DMS53 treated with DMSO at 0.1 percent for 48 hours (cell line): ENCODE measurements at regions not wholly inside any gene's neighbourhood (a gene's known extent, or its start where the extent isn't known, plus 50 kb on each side); places are given as distances from the start of the nearest gene placed in this dataset.

Experiments
- DNase-seq: peaks from one replicate; lab custom pipeline; 2025; ENCODE audit not compliant: unreplicated experiment; lab: John Stamatoyannopoulos, UW

DNA sequence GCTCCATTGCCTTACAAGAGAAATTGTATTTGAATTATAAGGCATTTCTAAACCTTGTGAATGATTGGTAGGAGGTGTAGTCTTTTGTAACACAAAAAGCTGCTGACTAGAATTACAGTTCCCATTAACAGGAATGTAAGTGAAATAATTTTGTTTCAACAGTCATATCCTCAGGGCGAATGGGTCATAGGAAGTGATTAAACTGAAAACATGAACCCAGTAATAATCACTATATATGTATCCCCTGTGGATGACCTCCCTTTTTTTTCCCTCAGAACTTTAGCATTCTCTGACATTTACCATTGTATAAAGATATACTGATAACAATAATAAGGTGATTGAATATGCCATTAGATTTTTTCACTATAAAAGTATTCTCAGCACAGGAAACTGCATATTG, 312.3 kb downstream of the ATP23 start:
- DNase-seq: no peak

DNA sequence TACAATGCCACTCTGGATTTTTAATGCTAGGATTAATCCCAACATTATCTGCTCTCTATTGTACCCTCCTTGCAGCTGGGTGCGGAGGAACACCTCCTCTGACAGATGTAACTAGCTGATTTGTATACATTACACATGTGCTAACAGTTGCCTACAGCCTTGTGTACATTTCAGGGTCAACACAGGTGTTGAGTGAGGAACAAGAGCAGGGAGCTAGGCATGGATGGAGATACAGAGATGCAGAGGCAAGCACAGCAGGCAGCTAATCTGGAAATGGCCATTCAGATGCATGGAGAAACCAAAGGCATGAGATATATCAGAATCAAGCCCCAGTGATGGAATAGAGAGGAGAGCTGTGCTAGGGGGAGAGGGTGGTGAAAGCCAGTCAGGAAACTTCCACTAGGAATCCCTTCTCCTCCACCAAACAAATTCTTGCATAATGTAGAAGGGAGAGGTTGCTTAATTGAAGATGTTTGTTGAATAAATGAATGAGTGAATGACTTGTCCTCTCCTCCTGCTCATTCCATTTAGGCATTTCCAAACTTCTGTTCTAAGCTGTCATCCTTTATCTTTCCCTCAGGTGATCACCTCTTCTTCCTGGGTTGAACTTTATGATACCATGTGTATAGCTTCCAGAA, 313.2 kb downstream of the ATP23 start:
- DNase-seq: peak; percentile 48

DNA sequence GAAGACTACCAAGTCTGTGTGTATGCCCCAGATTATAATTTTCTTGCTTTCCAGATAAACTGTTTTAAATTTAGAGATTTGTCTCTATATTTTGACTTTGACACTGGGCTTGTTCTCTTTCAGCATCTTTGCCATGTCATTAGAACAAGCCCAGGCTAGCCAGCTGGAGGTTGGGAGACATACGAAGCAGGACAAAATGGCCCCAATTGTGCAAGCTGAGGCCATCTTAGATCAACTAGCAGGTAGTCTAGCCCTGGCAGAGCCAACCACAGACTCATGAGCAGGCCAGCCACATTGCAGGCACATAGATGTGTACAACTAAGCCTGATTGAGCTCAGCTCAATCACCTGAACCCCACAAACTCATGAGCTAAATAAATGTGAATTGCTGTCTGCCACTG, 321.4 kb downstream of the ATP23 start:
- DNase-seq: no peak

DNA sequence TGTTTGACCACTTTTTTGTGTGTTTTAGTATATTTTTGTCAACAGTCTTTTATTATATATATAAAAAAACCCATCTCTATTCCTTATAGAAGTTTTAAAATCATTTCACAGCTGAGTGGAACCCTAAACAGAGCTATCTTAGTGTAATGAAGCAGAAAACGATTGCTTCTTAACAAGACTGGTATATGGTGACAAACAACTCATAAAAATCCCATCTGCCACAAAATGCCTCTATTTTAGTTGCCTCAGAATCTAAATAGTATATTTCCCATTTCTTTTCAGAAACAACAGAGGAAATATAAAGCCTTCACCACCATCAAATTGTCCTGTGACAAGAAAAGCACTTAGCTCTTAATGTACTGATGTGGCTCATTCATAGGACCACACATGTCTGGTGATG, 322.4 kb downstream of the ATP23 start:
- DNase-seq: no peak

- no peak for DNase-seq
Measured at GRCh38 chr12:58268069-58268468, 326.7 kb downstream of the ATP23 start.

DNA sequence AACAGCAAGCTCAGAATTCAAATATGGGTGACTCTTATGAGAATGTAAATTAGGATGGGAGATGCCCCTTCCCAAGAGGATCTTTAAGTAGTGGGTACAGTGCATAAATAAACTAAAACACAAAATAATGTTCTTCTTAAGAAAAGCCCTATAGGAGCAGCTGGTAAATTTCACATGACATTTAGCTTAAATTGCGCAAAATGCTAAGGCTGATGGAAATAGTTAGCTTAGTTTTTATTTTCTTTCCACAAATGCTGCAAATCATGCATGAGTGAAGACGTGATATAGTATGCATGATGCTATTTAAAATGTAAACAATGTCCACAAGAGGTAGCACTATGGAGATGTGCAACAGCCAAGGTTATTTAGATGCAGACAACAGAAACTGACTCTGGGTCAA, 328.1 kb downstream of the ATP23 start:
- no peak for DNase-seq

- DNase-seq: no peak
Measured at GRCh38 chr12:58270966-58271705, 329.8 kb downstream of the ATP23 start.

GRCh38 chr12:58272461-58272860, 331.1 kb downstream of the ATP23 start:
- DNase-seq: no peak

- DNase-seq: no peak
Measured at GRCh38 chr12:58277231-58277630, 335.9 kb downstream of the ATP23 start.

- no peak for DNase-seq
Measured at GRCh38 chr12:58283553-58283952, 342.2 kb downstream of the ATP23 start.

DNA sequence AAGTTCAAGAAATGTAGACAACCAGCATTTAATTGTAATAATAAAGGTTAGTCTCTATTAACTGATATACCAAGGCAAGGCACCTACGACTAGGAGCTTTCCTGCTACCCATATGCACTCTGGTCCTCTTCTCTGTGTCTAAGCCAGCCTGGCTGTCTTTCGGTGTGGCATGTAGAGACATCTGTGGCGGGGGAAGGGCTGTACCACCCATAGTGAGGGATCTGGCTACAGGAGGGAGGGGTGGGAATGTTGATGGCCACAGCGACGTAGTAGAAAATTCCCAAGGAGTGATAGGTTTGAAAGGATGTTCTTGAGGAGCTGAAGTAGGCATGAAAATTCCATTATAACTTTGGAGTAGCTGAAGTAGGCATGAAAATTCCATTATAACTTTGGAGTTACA, 344.2 kb downstream of the ATP23 start:
- no peak for DNase-seq

DNA sequence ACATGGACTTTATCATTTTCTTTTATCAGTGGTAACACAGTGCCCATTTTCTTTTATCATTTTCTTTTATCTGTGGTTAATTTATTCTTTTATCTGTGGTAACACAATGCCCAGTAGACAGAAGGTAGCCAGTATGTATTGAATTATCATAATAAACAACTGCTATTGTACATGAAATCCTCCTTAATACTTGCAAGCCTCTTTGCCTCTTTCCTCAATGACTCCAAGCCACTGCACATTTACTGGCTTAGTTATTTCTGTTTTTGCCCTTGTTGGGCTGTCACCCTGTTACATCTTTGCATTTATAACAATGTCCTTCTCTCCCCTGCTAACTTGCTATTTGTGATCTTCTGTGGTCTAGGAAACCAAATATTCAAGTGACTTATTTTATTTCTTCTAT, 345.0 kb downstream of the ATP23 start:
- DNase-seq: no peak

- no peak for DNase-seq
Measured at GRCh38 chr12:58288190-58288589, 346.8 kb downstream of the ATP23 start.

- DNase-seq: no peak
Measured at GRCh38 chr12:58291106-58291505, 349.7 kb downstream of the ATP23 start.

DNA sequence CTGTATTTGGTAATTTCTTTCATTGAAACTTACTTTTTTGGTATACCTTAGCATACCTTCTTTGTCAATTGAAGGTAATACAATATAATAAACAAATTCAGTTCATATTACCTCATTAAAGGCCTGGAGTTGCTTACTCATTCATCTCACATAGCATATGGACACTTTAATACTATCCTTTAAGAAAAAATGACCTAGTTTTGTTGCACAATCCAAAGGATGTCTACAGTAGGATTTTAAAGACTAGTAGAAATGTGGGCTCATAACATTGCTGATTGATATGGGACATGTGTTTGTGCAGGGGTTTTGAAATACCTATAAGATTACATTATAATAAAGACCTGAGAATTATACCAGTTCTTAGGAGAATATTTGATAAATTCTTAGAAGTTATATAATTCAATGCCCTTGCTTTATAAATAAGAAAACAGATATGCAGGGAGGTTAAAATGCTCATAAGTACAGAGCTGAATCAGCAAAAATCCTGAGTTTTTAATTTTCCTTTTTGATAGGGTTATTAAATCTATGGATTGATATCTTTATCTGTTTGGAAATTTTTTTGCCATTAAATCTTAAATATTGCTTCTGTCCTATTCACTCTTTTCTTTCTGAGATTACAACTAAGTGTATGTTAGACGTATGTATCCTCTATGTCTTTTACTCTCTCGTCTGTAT, 352.1 kb downstream of the ATP23 start:
- no peak for DNase-seq

DNA sequence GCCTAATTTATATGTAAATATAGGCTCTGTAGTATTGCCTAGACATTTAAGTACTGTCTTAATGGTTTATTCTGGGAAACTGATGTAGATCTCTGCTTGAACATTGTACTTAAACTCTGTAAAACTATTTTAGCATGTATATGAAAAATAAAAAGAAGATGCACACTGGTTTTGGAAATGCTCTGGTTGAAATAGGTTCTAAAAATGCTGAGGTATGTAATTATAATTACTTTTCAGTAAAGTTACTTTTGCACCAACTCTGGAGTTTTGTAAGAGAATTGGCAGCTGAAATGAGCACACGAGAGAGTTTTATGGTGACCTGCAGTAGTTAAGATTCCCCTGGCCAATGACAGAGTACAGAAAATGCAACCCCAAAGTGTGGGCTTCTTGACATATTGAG, 353.9 kb downstream of the ATP23 start:
- DNase-seq: no peak

DNA sequence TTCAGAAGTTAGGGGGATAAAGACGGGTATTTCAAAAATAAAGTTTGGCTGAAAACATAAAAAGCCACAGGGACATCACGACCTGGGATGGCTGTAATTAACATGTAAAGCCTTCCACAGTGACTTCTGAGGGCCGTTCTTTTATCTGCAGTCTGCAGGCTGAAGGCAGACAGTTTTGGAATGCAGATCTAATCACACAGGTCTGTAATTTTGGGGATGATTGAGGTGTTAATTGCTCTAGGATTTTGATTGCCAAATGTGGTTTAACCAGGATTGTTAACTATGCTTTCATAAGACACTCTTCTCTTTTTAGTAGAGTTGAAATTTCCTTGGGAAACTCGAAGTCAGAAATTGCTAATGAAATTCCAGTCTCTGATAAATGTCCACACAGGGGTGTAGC, 355.5 kb downstream of the ATP23 start:
- DNase-seq: no peak

DNA sequence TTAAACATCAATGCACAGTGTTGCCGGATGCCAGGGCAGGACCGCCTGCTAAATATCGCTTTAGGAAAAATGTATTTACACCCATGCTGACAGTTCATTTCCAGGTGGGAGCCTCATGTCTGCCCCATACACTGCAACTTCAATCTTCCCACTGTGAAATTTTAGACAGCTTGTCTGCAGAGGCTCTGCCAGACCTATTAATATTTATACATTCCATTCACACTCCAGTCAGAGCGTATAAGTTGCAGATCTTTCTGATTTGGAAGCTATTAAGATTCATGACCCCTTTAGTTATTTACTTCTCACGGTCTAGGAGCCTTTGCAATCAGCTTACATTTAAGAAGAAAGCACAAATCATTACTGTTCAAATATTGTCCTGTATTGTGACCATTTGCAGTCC, 357.4 kb downstream of the ATP23 start:
- no peak for DNase-seq

GRCh38 chr12:58299371-58299770, 358.0 kb downstream of the ATP23 start:
- DNase-seq: no peak

- DNase-seq: no peak
Measured at GRCh38 chr12:58301038-58301729, 359.8 kb downstream of the ATP23 start.

GRCh38 chr12:58301730-58302122, 360.4 kb downstream of the ATP23 start:
- no peak for DNase-seq

GRCh38 chr12:58302487-58303011, 361.2 kb downstream of the ATP23 start:
- DNase-seq: peak; percentile 35
